ENCODE measurements at regions not wholly inside any gene's neighbourhood (a gene's known extent, or its start where the extent isn't known, plus 50 kb on each side); places are given as distances from the start of the nearest gene placed in this dataset.

DNA sequence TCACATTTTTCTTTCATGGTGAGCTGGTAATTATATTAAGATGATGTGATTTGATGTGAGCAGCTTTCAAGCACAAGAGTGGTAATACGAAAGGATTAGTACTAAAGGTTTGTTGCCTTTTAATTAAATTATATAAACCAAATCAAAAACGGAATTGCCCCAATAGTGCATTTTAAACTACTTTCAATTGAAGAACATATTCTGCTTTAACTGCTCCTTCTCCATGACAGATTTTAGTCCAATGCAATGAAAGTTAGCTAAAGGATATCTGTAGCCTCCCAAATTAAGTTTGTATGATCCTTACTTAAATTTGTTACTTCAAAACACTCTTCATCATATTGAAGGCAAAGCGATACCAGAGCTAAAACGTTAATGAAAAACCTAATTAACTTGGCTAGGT lies 447.1 kb upstream of the AMOT start:
- DNase-seq (ENCODE audit: low read depth), result no peak
- TF ChIP-seq, protein P1, sequence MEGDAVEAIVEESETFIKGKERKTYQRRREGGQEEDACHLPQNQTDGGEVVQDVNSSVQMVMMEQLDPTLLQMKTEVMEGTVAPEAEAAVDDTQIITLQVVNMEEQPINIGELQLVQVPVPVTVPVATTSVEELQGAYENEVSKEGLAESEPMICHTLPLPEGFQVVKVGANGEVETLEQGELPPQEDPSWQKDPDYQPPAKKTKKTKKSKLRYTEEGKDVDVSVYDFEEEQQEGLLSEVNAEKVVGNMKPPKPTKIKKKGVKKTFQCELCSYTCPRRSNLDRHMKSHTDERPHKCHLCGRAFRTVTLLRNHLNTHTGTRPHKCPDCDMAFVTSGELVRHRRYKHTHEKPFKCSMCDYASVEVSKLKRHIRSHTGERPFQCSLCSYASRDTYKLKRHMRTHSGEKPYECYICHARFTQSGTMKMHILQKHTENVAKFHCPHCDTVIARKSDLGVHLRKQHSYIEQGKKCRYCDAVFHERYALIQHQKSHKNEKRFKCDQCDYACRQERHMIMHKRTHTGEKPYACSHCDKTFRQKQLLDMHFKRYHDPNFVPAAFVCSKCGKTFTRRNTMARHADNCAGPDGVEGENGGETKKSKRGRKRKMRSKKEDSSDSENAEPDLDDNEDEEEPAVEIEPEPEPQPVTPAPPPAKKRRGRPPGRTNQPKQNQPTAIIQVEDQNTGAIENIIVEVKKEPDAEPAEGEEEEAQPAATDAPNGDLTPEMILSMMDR (IDR thresholded peaks at IDR 0.05; ENCODE audit: insufficient read depth, low read length), result no peak
- H3K4me3 ChIP-seq (ENCODE audit: low read depth, low read length), result no peak overlapping the region

DNA sequence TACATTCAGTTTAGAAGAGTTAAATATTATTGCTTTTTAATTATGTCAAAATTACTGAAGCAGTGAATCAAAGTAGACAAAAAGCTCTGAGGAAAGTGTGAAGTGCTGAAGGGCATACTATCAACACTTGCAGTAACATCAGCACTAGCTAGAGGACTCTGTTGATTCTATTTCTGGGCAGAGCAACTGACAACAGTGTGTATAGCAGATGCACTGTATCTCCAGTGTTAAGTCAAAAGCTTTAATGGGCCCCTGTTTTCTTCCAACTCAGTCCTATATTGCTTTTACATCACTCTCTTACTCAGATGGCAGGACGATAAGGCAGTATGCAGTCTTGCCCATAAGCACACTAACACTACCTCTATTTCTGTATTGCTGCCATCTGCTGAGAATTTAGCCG lies 435.2 kb upstream of the AMOT start:
- no peak overlapping the region for H3K4me3 ChIP-seq (ENCODE audit: low read depth, low read length)
- TF ChIP-seq, protein P1 (IDR thresholded peaks at IDR 0.05; ENCODE audit: insufficient read depth, low read length), result no peak
- DNase-seq (ENCODE audit: low read depth), result no peak

DNA sequence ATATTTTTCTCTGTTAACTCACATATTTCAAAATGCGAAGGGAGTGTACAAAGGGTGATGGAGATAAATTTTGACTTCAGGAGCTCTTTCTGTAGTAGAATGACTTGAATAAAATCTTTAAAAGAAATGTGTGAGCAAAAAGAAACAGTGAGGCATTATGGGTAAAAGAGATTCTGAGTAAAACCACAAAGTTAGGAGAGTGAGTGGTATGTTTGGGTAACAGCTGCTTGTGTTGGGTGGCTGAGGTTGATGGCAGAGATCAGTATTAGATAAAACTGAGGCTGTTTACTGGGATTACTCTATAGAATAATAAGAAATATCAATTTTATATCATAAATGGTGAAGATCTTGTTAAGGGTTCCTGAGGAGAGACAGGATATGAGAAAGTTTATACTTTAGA lies 434.2 kb upstream of the AMOT start:
- DNase-seq (ENCODE audit: low read depth), result no peak
- TF ChIP-seq, protein P1 (IDR thresholded peaks at IDR 0.05; ENCODE audit: insufficient read depth, low read length), result no peak
- no peak overlapping the region for H3K4me3 ChIP-seq (ENCODE audit: low read depth, low read length)

DNA sequence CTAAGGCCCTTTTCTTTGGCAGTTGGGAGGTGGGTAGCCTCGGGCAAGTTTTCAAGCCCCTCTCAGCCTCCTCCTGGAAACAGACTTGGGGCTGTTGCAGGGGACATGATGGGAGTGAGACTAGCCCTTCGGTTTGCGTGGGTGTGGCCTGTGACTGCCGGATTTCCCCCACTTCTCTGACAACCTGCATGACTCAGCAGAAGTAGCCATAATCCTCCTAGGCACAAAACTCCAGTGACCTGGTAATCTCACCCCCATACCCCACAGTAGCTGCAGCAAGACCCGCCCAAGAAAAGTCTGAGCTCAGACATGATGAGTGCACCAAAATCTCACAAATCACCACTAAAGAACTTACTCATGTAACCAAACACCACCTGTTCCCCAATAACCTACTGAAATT lies 433.7 kb upstream of the AMOT start:
- H3K4me3 ChIP-seq (ENCODE audit: low read depth, low read length), result no peak overlapping the region
- DNase-seq (ENCODE audit: low read depth), result no peak
- TF ChIP-seq, protein P1 (IDR thresholded peaks at IDR 0.05; ENCODE audit: insufficient read depth, low read length), result no peak

DNA sequence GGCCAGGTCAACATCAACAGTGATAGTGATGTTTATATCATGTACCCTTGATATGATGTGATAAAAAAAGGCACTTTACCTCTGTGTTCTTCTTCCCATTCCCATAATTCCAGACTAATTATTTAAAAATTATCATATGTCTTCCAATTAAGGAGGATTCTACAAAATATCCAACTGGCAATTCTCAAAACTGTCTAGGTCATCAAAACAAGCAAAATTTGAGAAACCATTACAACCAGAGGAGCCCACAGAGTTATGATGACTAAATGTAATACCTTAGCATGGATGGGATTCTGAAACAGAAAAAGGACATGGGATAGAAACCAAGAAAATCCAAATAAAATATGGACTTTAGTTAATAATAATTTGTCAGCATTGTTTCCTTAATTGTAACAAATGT lies 428.6 kb upstream of the AMOT start:
- DNase-seq (ENCODE audit: low read depth), result no peak
- no peak overlapping the region for H3K4me3 ChIP-seq (ENCODE audit: low read depth, low read length)

DNA sequence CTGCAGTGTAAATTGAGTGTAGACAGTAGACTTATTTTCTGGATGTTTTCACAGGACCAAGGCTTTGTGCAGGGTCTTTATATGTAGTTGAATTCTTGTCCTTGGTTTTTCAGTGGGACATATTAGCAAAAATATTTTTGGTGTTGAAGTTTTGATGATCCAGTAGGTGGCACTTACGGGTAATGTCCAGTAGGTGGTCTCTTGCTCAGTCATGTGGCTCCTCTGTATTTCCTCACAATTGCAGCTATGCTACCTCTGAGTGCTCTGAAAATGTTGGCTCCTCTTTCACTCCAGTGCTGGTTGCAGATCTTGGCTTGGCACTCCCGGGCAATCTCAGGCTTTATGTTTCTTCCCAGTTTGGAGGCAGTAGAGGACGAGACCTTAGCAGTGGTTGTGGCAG lies 419.8 kb upstream of the AMOT start:
- TF ChIP-seq, protein P1 (IDR thresholded peaks at IDR 0.05; ENCODE audit: insufficient read depth, low read length), result no peak
- no peak overlapping the region for H3K4me3 ChIP-seq (ENCODE audit: low read depth, low read length)
- no peak for DNase-seq (ENCODE audit: low read depth)

More for the DNA sequence above, 428.6 kb upstream of the AMOT start:
- TF ChIP-seq, protein P1 (IDR thresholded peaks at IDR 0.05; ENCODE audit: insufficient read depth, low read length), result no peak

DNA sequence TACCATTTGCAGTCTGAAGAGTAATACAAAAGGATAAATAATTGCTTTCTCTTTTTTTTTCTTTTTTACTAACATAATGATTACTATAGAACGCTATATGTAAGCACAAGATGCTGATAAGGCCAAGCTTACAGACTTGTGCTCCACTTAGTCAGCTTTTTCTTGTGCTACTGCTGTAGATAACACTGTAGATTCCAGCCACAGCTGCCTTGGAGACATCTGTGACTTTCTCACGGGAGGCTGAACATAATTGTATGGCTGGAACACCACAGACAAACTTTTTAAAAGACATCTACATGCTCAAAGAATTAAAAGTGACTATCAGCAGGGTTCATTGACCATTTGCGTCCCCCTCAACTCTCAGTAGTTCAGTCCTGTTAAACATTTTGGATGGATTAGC lies 381.7 kb upstream of the AMOT start:
- DNase-seq (ENCODE audit: low read depth), result no peak
- TF ChIP-seq, protein P1 (IDR thresholded peaks at IDR 0.05; ENCODE audit: insufficient read depth, low read length), result no peak
- H3K4me3 ChIP-seq (ENCODE audit: low read depth, low read length), result no peak overlapping the region
